H1 (cell line): ENCODE measurements at regions not wholly inside any gene's neighbourhood (a gene's known extent, or its start where the extent isn't known, plus 50 kb on each side); places are given as distances from the start of the nearest gene placed in this dataset.

ENCODE experiments used
- BACH1 ChIP-seq: IDR thresholded peaks from 2 replicates; pipeline ENCODE4 v1.6.1; 2012; ENCODE audit warnings: low read length, improper control_type of control experiment
- JUND ChIP-seq: IDR thresholded peaks from 2 replicates; pipeline ENCODE4 v1.6.1; 2011; ENCODE audit warnings: mild to moderate bottlenecking, improper control_type of control experiment, low read length
- RNF2 ChIP-seq: fragments of 200-900, 300-1000 bp; sonication (generic); IDR thresholded peaks from 2 replicates; pipeline ENCODE4 v1.7.1; 2016; ENCODE audit warnings: borderline replicate concordance, low read depth, mild to moderate bottlenecking, antibody characterized with exemption, low read length; ENCODE audit not compliant: poor library complexity, severe bottlenecking; ENCODE audit errors: missing control alignments
- TCF12 ChIP-seq: IDR thresholded peaks from 2 replicates; pipeline ENCODE4 v1.6.1; 2011; ENCODE audit warnings: low read depth, mild to moderate bottlenecking, low read length

DNA sequence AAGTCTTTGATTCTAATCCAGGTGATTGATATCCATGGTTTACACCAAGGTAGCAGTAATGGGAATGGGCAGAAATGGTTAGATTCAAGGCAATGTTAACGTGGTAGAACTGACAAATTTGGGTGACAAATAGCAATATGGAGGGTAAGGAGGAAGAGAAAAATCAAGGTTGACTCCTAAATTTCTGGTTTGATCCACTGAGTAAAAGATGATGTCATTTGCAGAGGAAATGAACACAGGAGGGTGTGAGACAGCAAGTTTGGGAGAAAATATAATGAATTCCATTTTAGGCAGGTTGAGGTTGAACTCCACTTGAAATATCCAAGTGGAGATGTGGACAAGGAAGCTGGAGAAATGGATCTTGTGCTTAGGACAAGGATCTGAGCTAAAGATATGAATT lies 170.9 kb upstream of the CAMK1G start (continued):
- no peak for TF ChIP-seq RNF2
- no peak for TF ChIP-seq BACH1
- TF ChIP-seq TCF12 = no peak
- no peak for TF ChIP-seq JUND
